NCI-H146 treated with DMSO at 0.1 percent for 48 hours (cell line): ENCODE measurements at regions not wholly inside any gene's neighbourhood (a gene's known extent, or its start where the extent isn't known, plus 50 kb on each side); places are given as distances from the start of the nearest gene placed in this dataset.

Source experiments
- DNase-seq: peaks from one replicate; lab custom pipeline; 2025; ENCODE audit not compliant: unreplicated experiment; lab: John Stamatoyannopoulos, UW

DNA sequence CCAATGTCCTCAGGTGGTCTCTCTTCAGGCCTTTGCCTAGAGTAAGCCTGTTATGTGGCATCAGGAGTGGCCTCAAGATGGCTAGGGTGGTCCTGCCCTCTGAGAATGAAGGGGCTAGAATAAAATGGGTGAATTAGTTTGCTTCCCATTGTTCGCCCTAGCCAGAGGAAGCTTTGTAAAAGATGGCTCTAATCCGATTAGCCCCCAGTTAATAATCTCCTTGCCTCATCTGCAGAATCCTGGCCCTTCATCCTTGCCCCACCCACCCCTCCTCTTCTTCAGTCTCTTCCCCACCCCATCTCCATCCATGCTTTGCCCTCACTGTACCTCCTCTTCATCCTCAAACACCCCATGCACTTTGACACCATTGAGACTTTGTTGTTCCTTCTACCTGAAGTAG lies 57.4 kb upstream of the LGALSL start:
- no peak for DNase-seq

DNA sequence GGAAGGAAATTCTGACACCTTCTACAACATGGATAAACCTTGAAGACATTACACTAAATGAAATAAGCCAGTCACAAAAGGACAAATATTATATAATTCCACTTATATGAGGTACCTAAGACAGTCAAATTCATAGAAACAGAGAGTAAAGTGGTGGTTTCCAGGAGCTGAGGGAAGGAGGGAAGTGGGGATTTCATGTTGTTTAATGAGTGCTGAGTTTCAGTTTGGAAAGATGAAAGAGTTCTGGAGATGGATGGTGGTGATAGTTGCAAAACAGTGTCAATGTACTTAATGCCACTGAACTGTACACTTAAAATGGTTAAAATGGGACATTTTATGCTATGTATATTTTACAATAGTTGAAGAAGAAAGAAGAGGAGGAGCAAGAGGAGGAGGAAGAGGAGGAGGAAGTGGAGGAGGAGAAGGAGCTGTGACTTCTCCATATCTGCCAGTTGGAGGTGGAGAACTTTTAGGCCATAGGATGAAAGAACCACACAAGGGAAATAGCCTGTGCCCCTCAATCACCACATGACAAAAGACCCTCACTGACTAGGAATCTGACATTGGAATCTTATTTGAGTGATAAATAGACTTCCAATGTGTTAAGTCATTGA lies 55.3 kb upstream of the LGALSL start:
- no peak for DNase-seq

GRCh38 chr2:64399521-64399920 lies 54.4 kb upstream of the LGALSL start:
- no peak for DNase-seq

DNA sequence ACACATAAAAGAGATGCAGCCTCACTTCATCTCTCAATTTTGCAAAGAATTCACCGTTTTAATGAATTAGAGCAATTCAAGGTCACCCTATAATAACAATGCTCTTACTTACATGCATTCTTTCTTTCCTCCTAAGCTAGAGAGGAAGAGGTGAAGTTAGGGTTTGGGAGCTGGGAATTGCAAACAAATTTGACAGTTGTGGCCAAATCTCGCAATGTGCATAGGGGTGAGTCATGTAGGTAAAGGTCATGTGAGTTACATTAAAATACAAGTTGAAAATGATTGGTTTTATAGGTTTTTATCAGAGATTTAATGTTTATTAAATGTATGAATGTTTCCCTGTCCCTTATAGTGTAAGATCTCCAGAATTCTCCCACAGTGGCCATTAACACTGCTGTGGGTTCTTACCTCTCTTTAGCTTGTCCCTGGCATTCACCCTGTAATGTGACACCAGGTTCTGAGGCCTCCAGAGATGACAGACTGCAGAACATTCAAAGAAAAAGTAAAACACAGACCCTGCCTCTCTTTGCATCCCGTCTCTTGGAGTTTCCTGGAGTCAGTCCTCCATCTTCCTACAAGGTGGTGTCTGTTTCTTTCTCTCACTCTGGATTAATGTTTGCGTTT lies 53.7 kb upstream of the LGALSL start:
- no peak for DNase-seq

DNA sequence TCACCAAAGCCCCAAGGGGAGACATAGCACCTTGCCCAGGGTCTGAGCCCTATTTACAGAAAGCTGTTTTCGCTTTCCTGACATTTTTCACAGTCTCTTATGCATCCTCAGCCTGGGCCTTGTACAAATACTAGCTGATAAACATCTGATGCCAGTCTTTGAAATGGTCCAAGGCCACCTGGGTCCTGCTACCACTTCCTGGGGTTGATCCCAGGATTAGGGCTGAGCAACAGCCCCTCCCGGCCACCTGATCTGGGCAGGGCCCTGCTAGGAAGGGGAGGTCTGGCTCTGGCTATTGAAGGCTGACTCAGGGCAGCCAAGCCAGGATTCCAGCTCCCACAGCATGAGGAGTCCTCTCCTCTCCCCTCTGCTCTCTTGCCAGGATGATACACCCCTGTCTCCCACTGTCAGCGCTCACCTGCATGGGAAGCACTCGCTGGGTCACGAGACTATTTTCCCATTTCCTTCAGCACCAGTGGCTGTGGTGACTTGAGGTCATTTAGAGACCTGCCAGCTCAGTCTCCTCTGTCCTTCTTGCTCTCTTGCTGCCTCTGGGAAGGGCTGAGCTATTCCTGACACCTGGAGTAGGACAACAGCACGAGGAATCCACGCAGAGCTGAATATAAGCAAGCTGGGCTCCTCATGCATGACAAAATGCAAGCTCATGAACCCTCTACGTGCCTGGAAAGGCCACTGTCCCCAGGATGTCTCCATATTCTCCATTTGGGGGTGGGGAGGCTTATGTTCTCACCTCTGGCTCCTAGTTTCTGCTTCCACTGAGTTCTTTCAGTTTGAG lies 53.0 kb upstream of the LGALSL start:
- no peak for DNase-seq

DNA sequence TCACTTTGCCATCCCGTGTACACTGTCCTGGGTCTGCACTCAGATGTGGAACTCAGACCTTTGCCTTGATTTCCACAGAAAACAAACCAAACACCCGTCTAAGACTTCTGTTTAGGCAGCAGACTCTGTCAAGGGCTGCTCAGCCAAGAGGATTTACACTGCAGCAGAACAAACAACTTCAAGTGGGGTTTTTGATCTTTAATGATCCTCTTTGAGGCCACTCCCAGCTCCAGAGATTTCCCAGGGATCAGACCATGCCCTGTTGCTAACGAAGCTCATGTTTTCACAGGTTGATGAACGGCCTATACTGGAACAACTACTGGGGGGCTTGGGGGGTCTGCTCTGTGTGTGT lies 52.5 kb upstream of the LGALSL start:
- no peak for DNase-seq

DNA sequence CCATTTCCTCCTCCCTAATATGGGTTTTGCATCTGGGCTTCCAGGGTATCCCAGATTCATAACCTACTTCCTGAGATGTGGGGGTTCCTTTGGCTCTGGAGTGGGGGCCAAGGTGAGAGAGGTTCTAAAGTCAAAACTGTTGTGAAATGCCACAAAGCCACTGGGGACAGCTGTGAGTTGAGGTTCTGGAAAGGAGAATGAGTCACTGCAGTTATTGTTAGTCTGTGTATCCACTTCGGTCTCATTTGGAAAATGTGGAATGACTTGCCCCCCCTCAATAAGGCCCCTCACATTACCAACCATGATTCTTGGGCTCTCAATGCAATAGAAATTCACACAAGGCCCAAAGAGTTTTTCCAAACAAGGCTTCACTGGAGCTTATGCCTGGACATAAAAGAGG lies 51.1 kb upstream of the LGALSL start:
- no peak for DNase-seq

- no peak for DNase-seq
These were observed 50.5 kb upstream of the LGALSL start for GRCh38 chr2:64403426-64403825.

GRCh38 chr2:64404002-64404731 lies 49.8 kb upstream of the LGALSL start:
- no peak for DNase-seq
